ENCODE measurements at regions not wholly inside any gene's neighbourhood (a gene's known extent, or its start where the extent isn't known, plus 50 kb on each side); places are given as distances from the start of the nearest gene placed in this dataset.

DNA sequence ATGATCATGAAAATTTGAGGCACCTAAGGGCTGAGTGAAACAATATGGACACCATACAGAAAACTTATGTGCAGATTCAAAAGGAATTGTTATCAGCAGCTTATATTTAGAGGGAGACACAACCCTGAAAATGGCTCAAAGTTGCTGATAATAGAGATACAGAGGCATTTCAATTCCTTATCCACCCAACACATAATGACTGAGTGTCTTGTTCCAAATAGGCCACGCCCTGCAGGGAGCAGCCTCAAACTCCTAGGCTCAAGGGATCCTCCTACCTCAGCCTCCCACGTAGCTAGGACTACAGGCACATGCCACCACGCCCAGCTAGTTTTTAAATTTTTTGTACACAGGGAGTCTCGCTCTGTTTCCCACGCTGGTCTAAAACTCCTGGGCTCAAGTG, 79.0 kb downstream of the LBH start:
- peak; percentile 47 for DNase-seq

DNA sequence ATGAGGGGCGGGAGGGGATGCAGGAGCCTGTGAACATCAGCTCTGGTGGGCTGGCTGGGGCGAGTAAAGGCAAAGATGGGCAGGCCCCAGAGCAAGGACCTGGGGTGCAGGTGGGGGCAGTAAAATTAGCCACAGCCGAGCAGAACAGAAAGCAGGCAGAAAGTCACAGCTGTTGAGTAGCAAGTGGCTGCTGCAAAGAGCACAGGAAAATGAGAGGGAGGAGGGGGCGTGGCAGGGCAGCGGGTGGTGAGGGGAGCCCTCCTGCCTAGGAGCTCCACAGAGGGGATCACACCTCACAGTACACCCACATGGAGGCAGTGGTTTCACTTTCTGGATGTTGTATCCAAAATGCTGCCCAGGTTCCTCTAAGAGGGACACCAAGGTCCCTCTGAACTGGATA, 79.6 kb downstream of the LBH start:
- no peak for DNase-seq

DNA sequence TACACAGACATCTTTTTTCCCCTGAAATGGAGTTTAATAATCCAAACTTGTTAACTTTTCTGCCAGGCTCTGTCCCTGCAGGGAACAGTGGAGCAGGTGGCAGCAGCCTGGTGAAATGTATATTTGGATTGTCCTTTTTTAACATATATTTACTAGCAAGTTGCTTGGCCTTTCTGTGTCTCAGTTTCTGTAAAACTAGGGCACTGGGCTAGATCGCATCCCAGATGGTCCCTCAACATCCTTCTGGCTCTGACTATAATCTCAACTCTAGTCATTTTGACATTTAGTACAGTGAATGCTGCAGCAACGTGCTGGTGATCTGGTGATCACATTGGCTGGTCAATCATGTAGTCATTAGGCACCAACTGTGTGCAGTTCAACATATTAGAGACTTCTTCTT, 80.4 kb downstream of the LBH start:
- DNase-seq = no peak

DNA sequence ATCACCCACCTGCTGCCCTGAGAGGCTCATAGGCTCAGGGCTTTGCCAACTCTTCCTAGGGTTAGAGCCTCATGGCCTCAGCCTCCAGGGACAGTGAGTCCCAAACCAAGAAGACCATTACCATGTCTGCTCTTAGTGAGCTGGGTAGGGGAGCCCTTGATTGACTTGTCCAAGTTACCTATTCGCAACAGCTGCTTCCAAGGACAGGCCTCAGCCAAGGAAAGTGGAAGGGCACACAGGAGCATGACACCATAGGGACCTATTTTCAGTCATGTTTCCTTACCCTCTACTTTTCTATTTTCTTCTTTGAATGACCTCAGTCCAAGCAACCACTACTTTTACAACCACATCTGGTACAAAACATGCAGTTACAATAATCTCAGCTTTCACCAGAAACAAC, 81.6 kb downstream of the LBH start:
- DNase-seq = no peak

DNA sequence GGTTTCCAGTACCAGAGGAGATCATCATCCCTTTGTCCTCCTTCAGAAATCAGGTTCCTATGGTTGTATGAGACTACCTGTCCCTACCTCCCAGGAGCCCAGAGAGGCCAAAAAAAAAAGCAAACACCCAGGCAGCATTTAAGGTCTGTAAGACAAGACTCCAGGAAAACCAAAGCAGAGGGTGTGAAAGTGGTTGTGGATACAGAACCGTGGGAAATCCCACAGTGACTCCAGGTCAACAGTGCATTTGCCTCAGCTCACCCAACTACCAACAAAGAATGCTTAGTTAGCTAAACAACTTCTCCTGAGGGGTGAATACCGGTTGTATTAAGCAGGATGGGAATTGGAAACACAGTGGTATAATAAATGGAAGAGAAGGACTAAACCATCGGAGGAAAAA, 83.6 kb downstream of the LBH start:
- no peak for DNase-seq

DNA sequence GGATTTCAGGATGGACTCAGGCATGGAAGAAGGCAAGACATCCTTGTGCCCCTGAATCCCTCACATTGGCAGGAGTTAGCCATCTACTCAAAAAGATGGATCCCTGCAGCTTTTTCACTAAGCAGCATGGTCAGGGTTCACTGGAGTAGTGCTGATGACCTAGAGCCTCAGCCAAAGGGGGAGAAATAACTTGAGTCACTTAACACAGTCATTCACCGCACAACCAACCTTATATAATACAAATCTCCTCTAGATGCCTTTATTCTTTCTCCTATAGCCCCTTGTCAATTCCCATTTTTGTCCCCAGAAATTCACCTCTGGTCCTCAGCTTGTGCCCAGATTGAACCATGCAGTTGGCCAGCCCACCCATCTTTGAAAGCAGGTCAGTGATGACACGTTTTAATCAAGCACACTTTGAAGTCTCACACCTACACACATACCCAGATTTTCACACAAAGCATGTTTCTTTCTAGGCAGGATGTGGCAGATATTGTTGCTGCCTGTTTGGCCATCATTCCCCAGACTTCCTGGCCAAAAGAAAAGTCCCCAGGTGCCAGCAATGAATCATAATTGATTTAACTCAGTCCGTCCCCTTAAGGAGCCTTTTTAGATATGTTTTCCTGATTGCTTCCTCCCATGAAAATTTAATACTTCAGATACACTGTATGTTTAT, 84.2 kb downstream of the LBH start:
- no peak for DNase-seq

DNA sequence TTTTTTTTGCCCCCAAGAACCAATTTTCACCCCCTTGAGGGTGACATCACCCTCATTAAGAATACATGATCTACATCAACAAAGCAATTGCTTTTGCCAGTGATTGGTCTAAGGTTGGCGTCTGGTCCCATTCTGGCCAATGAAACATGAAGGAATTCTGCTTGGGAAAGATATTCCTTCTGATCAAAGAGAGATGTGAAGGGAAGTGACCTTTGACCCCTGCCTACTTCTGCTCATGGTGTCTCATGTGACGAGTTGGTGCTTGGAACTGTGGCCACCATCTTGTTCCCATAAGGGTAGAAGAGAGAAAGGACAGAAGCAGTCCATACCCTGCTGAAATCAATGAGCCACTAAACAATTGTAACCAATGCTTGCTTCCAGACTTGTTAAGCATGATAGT, 85.1 kb downstream of the LBH start:
- no peak for DNase-seq

DNA sequence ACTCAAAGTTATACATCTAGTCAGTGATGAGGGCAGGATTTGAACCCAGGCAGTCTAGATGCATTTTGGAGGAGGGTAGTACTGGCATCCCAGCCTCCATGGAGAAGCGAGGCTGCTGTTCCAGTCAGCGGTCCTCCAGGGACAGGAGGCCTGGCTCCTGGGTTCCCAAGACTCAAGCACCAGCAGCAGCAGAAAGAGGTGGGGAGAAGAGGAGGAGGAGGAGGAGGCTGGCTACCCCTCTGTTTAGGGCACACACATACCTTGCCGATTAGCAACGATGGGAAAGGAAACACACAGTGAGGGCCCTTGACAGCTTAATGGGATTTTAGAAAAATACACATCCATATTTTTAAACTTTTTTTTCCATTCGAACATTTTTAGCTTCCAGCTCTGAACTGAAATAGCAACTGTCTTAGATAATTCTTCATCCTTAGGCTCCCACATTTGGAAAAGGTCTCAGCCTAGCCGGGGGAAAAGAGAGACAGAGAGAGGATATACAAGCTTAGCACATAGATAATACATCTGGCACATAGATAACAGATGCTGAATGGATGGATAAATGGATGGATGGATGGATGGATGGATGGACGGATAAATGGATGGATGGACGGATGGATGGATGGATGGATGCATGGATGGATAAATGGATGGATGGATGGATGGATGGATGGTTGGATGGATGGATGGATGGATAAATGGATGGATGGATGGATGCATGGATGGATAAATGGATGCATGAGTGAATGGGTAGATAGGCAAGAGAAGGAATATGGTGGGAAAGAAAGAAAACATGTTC, 87.9 kb downstream of the LBH start:
- DNase-seq = no peak

DNA sequence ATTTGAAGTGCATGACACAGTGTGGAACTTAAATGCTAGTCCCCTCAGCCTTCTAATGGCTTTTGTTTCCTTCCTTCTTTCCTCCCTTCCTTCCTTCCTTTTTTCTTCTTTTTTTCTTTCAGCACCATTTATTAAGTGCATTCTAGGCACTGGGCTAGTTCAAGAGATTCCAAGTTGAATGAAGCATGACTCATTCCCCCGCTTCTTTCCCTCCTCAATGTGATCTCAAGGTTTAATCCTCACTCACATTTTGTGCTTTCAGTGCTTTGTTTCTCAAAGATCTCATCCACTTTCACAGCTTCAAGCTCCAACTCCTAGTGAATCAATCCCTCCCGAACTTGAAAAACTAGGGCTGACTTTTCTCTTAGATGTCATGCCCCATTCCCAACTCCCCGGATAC, 90.1 kb downstream of the LBH start:
- DNase-seq = no peak

DNA sequence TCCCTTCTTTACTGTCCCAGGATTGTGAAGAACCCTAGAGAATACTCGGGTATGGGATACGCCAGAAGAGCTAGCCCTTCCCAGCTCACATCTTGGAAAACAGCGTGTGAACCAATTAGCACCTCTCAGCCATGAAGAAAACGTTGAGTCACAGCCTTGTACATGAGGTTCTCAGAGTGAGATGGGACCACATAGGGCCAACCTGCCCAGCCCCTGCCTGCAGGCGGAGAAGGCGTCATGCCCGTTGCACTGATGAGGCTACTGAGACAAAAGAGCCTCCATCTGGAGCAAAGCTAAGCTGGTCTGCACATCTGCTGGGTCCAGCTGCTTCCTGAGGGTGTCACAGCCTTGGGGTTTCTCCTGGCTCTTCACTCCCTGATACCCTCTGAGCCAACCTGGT, 92.2 kb downstream of the LBH start:
- peak; percentile 9 for DNase-seq

DNA sequence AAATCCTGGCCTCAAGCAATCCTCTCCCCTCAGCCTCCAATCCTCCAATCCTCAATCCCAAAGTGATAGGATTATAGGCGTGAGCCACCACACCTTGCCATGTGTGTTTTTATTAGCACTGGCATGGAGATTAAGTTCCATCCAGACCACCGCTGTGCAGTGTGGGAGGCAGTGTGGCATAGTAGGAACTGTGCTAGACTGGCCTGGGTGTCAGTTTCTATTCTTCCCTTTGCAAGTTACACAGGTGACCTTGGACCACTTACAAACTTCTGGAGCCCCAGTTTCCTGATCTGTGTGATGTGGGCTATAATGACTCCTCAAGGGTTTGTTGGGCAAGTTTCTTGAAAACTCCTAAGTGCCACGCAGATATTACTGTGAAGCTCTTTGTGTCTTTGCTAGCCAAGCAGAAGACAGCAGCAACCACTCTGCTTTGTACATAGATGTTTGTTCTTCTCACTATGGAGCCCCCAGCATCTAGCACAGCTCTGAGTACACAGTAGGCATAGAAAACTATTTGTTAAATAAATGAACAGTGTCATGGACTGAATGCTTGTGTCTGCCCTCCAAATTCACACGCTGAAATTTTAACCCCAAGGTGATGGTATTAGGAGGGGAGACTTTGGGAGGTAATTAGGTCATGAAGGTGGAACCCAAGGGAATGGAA, 93.0 kb downstream of the LBH start:
- DNase-seq = no peak

DNA sequence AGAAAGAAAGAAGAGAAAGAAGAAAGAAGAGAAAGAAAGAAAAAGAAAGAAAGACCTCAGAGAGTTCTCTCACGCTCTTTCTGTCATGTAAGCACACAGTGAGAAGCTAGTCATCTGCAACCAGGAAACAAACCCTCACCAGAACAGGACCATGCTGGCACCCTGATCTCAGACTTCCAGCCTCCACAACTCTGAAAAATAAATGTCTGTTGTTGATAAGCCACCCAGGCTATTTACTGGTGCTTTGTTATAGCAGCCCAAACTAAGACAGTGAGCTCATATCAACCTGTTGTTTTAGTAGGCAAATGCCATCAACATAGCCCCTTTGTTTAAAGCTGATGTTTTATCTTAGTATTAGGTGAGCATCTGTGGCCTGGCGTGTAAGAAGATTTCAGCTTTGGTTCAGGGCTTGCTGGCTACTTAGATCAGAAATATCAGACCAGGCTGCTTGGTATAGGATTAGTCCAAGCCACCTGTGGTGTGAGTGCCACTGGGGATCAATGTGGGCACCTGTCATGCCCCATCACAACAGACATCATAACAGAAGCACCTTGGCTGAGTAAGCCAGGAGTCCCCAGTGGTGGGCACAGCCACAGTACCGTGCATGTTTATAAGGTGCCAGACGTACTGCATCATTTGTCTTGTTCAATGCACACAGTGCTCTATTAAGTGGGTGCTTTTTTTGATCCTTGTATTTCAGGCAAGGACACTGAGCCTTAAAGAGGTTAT, 94.4 kb downstream of the LBH start:
- peak; percentile 72 for DNase-seq

DNA sequence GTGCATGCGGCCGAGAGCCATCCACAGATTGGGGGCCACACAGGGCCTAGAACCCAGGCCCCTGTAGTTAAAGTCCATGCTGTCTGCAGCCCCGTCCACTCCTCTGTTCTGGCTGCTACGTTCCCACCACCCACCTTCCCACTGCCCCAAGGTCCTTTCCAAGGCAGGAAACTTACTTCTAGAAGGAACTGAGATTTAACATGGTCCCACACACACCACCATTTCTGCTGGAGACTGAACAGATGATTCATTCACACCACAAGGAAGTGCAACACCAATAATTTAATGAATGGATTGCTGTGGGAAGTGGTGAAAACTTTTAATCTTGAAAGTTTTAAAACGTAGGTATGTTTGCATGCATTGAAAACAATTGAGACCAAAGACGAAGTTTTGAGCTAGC, 95.2 kb downstream of the LBH start:
- no peak for DNase-seq

DNA sequence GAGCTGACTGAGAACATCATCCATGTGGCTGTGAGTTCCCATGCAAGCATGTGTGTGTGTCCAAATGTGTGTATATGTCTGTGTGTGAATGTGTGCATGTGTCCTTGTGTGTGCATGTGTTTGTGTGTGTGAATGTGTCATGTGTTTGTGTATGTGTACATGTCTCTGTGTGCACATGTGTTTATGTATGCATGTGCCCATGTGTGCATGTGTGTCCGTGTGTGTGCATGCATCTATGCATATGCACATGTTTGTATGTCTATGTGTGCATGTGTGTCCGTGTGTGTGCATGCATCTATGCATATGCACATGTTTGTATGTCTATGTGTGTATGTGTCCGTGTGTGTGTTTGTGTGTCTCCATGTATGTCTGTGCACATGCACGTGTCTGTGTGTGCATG, 99.7 kb downstream of the LBH start:
- DNase-seq = no peak

DNA sequence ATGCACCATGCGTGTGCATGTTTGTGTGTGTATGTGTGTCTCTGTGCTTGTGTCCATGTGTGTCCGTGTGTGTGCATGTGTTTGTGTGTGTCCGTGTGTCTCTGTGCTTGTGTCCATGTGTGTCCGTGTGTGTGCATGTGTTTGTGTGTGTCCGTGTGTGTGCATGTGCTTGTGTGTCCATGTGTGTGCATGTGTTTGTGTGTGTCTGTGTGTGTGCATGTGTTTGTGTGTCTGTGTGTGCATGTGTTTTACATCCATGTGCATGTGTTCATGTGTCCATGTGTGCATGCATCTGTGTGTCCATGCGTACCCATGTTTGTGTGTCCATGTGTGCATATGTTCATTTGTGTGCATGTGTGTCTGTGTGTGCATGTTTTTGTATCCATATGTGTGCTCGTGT, 100.5 kb downstream of the LBH start:
- no peak for DNase-seq

DNA sequence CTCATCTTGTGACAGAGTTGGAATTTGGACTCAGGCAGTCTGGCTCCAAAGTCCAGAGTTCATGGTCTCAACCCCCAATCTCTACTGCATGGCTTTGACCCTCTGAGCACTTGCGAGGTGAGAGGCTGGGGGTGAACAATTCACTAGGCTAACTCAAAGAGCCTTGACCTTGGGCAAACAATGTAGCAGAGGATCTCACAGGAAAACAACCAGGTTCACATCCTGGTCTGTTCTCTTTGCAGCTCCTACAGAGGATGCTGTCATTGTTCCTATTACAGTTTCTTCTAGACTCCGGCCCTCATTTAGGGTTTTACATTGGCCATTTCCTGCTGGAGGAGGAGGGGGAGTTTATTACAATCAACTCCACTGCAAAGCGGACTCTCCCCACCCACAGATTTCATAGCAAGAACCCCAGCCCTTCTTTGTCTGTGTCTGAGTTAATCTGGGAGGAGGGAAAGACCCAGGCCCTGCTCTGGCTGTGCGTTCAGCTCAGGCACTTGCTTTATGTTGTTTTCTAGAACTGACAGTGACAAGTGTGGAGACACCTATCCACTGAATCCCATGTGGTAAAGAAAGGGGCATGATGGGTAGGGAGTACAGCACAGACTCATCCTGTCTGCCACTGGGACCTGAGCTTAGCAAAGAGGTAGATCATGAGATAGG, 101.6 kb downstream of the LBH start:
- no peak for DNase-seq

DNA sequence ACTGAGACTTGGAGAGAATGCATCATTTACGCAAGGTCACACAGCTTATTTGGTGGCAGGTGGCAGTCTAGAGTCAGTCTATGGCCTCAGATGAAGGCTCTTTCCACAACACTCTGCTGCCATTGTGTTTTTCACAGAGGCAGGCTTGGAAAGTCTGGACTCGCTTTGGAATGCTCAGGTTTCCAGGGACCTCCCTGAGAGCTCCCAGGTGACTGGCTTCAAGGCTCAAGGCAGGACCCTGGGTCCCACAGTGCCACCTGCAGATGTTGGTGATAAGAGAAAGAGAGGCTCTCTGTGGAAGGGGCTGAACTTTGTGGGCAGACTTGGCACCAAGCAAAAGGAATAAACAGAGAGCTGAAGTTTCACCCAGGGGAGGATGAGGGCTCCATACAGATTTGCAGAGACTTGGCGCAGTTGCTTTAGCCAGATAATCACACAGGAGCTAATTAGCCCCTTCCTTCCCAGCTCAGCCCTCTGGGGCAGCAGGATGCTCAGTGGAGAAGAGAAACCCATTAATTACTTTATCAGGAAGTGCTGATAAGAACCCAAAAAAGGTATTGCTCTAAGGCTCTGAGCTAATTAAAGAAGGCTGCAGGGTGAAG, 103.5 kb downstream of the LBH start:
- DNase-seq = peak; percentile 18

DNA sequence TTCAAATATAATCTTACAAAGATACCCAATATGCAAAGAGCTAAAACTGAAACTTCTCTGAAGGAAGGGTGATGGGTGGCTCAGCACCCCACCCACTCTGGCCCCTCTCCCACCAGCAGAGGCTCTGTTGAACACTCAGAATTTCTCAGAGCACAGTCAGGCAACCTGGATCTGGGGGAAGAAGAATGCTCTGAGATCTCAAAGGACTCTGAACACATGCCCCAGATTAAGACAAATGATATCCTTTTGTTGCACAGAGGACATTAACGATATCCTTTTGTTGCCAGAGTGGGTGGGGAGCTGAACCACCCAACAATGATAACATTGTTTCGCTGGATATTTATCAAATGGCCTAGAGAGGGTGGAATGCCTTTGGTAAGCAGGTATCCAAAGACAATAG, 104.8 kb downstream of the LBH start:
- peak; percentile 4 for DNase-seq

DNA sequence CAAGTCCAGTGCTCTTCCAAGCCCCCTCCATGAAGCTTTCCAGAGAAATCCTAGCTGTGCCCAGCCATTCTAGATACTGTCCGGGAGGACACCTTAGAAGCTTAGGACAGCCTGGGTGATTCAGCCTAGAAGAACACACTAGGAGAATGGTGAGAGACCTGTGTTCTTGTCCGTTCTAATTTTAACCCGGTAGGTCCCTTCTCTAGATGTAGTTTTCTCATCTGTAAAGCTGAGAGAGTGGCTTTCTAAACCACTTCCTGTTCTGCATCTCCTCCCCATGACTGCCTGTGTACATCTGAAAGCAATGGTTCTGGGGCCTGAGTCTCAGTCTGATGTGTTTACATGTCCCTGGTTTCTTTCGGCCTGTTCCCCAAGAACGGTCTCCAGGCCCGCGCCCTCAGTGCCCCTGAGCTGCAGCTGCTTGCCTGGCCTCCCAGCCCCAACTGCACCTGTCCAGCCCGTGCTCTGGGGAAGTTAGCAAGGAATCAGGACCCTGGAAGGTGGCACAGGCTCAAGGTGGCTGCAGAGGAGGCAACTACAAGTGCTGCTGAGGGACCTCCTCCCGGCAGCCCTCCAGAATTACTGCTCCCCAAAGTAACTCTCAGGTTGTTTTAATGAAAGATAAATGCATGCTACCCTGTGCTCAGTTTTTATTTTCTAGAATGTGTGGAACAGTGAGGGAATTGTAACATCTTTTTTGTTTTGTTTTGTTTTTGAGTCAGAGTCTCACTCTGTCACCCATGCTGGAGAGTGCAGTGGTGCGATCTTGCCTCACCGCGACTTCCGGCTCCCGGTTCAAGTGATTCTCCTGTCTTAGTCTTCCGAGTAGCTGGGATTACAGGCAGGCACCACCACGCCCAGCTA, 105.9 kb downstream of the LBH start:
- peak; percentile 74 for DNase-seq

DNA sequence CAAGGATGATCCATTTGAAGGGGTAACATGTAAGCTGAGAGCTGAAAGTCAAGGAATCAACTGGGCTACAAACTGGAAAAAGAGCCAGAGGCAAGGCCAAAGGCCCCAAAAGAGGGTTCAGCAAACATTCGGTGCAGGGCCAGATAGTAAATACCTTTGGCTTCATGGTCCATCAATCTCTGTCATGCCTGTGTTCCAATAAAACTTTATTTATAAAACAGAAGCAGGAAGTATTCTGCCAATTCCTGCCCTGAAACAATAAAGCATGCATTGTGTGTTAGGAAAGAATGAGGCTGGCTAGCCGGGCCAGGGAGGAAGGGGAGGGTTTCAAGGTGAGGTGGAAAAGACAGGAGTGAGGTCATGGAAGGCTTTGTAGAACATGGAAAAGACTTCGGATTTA, 107.1 kb downstream of the LBH start:
- no peak for DNase-seq

DNA sequence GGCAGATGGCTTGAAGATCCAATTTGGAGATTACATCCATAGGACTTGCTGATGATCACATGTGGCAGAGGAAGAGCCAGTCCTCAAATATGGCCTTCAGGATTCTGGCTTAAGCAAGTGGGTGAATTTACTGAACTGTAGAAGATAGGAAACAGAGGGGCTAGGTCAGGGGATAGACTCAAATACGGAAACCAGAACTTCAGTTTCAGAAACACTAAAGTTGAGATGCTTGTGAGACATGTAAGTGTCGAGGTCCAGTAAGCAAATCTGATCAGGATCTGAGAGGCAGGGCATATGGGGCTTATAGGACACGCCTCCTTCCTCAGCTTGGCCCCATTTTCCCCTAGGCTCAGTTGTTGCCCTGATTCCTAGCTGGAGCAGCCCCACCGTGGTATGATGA, 107.7 kb downstream of the LBH start:
- DNase-seq = no peak

Measured in hematopoietic multipotent progenitor cell treated with erythropoietin and hydrocortisone succinate and interleukin-3 and kit ligand, for 4 days (in vitro differentiated cells).